Neural progenitor cell (in vitro differentiated cells): ENCODE measurements at regions not wholly inside any gene's neighbourhood (a gene's known extent, or its start where the extent isn't known, plus 50 kb on each side); places are given as distances from the start of the nearest gene placed in this dataset.

Experiments used
- DNase-seq: peaks from one replicate; pipeline ENCODE4 v3.0.0-alpha.2; 2016; ENCODE audit warnings: low spot score
- H2AFZ ChIP-seq: fragments of 200-600 bp; sonication (generic); replicated peaks from 2 replicates; pipeline ENCODE4 v1.6.1; 2016; ENCODE audit warnings: antibody characterized with exemption
- H3F3A ChIP-seq: fragments of 200-600 bp; sonication (generic); 2 replicates; pipeline ENCODE4 v1.6.1; 2016; ENCODE audit warnings: antibody characterized with exemption, low read depth
- H3K27ac ChIP-seq: fragments of 200-600 bp; sonication (generic); 2 replicates; pipeline ENCODE4 v1.5.1; 2016; ENCODE audit warnings: mild to moderate bottlenecking
- H3K27me3 ChIP-seq: fragments of 200-600 bp; sonication (generic); 2 replicates; pipeline ENCODE4 v1.6.1; 2016; ENCODE audit warnings: mild to moderate bottlenecking, moderate library complexity
- H3K36me3 ChIP-seq: fragments of 200-600 bp; sonication (generic); 2 replicates; pipeline ENCODE4 v1.5.1; 2016
- H3K4me1 ChIP-seq: fragments of 200-600 bp; sonication (generic); 2 replicates; pipeline ENCODE4 v1.6.1; 2016; ENCODE audit warnings: mixed run types
- H3K4me2 ChIP-seq: fragments of 200-600 bp; sonication (generic); 2 replicates; pipeline ENCODE4 v1.6.1; 2016
- H3K4me3 ChIP-seq: fragments of 200-600 bp; sonication (generic); 2 replicates; pipeline ENCODE4 v1.5.1; 2016
- H3K79me2 ChIP-seq: fragments of 200-600 bp; sonication (generic); 2 replicates; pipeline ENCODE4 v1.6.1; 2016; ENCODE audit warnings: low read depth
- H3K9ac ChIP-seq: fragments of 200-600 bp; sonication (generic); 2 replicates; pipeline ENCODE4 v1.6.1; 2016
- H3K9me3 ChIP-seq: fragments of 200-600 bp; sonication (generic); 2 replicates; pipeline ENCODE4 v1.5.1; 2016; ENCODE audit warnings: low read depth
- H4K20me1 ChIP-seq: fragments of 200-600 bp; sonication (generic); 2 replicates; pipeline ENCODE4 v1.6.1; 2016; ENCODE audit warnings: low read depth
- H3K27ac Mint-ChIP-seq: 3 replicates; pipeline ENCODE4 v1.8.0; 2021; ENCODE audit warnings: mixed read lengths
- H3K27me3 Mint-ChIP-seq: 2 replicates; pipeline ENCODE4 v1.8.0; 2022; ENCODE audit warnings: low read depth, mild to moderate bottlenecking, inconsistent platforms, moderate library complexity, mixed read lengths; ENCODE audit not compliant: insufficient read depth
- H3K36me3 Mint-ChIP-seq: 3 replicates; pipeline ENCODE4 v1.8.0; 2021; ENCODE audit warnings: mixed read lengths
- H3K4me1 Mint-ChIP-seq: 3 replicates; pipeline ENCODE4 v1.8.0; 2021; ENCODE audit warnings: mixed read lengths
- H3K4me3 Mint-ChIP-seq: 3 replicates; pipeline ENCODE4 v1.8.0; 2021; ENCODE audit warnings: mild to moderate bottlenecking, moderate library complexity, mixed read lengths
- H3K9me3 Mint-ChIP-seq: 3 replicates; pipeline ENCODE4 v1.8.0; 2020; ENCODE audit warnings: mixed read lengths
- EZH2 ChIP-seq: fragments of 200-600 bp; sonication (generic); IDR thresholded peaks from 2 replicates; pipeline ENCODE4 v1.6.1; 2017; ENCODE audit warnings: antibody characterized with exemption, mild to moderate bottlenecking, moderate library complexity
- EZH2phosphoT487 ChIP-seq: fragments of 200-600 bp; sonication (generic); IDR thresholded peaks from 2 replicates; pipeline ENCODE4 v1.6.1; 2017; ENCODE audit warnings: antibody characterized with exemption
- TF ChIP-seq, protein P1 (sequence below): fragments of 200-600 bp; sonication (generic); IDR thresholded peaks from 2 replicates; pipeline ENCODE4 v1.5.1; 2017; ENCODE audit warnings: antibody characterized with exemption, mild to moderate bottlenecking

DNA sequence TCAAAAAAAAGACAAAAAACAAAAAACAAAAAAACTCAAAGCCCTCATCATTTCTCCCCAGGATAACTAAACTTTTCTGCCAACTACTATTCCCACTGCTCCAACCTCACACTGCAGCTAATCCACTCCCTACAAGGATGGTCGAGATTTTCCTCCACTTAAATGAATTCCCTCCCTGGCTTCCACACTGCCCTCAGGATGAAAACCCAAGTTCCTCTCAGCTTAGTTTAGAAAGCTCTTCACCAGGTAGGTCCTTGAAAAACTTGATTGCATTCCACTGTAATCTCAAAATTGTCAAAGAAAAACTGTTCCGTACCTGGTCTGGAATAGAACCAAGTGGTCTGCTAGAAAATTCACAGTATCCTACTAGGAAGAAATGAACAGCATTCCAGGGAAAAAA, 294.3 kb upstream of the KLF14 start:
- Histone ChIP-seq H4K20me1 (no peaks in the 10 kb centered on the region), H3F3A (no peaks in the 10 kb centered on the region), H2AFZ (no peak overlapping the region), H3K79me2 (no peaks in the 10 kb centered on the region), H3K4me3 (no peak overlapping the region), H3K27me3 (no peaks in the 10 kb centered on the region), H3K9me3 (no peaks in the 10 kb centered on the region), H3K27ac (no peak overlapping the region), H3K9ac (no peak overlapping the region), H3K4me2 (no peak overlapping the region), H3K4me1 (no peaks in the 10 kb centered on the region), H3K36me3 (no peaks in the 10 kb centered on the region)
- Mint-ChIP-seq H3K4me3 (no peak overlapping the region), H3K27ac (no peak overlapping the region), H3K9me3 (no peaks in the 10 kb centered on the region), H3K27me3 (peaks cover 5% of the 10 kb centered on the region), H3K4me1 (peaks cover 3% of the 10 kb centered on the region), H3K36me3 (no peaks in the 10 kb centered on the region)
- TF ChIP-seq EZH2phosphoT487: no peak
- DNase-seq: no peak

DNA sequence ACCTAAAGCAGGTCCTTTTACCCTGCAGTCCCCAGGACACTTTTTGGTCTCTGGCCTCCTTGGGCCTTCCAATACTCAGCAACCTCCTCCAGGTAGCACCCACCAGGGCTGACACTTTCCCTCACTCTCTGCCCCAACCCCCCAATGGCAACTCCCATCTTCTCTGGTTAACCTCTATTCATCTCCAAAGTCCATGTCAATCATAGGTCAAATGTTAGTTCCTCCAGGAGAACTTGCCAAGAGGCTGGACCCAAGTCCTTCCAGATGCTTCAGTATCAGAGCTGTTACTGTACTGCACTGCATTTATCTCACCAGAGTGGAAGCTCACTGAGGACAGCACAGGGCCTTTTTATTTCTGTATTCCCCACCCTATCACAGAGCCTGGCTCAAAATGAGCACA, 295.0 kb upstream of the KLF14 start:
- peaks cover 5% of the 10 kb centered on the region for H3K27me3 Mint-ChIP-seq
- no peaks in the 10 kb centered on the region for H3F3A ChIP-seq
- H3K4me2 ChIP-seq: no peak overlapping the region
- H3K27ac Mint-ChIP-seq: no peak overlapping the region
- H3K9ac ChIP-seq: no peak overlapping the region
- H3K36me3 ChIP-seq: no peaks in the 10 kb centered on the region
- no peak overlapping the region for H3K4me3 Mint-ChIP-seq
- H3K36me3 Mint-ChIP-seq: no peaks in the 10 kb centered on the region
- TF ChIP-seq, protein P1, sequence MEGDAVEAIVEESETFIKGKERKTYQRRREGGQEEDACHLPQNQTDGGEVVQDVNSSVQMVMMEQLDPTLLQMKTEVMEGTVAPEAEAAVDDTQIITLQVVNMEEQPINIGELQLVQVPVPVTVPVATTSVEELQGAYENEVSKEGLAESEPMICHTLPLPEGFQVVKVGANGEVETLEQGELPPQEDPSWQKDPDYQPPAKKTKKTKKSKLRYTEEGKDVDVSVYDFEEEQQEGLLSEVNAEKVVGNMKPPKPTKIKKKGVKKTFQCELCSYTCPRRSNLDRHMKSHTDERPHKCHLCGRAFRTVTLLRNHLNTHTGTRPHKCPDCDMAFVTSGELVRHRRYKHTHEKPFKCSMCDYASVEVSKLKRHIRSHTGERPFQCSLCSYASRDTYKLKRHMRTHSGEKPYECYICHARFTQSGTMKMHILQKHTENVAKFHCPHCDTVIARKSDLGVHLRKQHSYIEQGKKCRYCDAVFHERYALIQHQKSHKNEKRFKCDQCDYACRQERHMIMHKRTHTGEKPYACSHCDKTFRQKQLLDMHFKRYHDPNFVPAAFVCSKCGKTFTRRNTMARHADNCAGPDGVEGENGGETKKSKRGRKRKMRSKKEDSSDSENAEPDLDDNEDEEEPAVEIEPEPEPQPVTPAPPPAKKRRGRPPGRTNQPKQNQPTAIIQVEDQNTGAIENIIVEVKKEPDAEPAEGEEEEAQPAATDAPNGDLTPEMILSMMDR: no peak
- TF ChIP-seq EZH2: no peak
- TF ChIP-seq EZH2phosphoT487: no peak
- no peaks in the 10 kb centered on the region for H3K9me3 Mint-ChIP-seq
- H3K27me3 ChIP-seq: no peaks in the 10 kb centered on the region
- H3K4me3 ChIP-seq: no peak overlapping the region
- no peaks in the 10 kb centered on the region for H3K4me1 ChIP-seq
- H3K9me3 ChIP-seq: no peaks in the 10 kb centered on the region
- DNase-seq: no peak
- H4K20me1 ChIP-seq: no peaks in the 10 kb centered on the region
- no peaks in the 10 kb centered on the region for H3K79me2 ChIP-seq
- H3K27ac ChIP-seq: no peak overlapping the region
- H3K4me1 Mint-ChIP-seq: peaks cover 3% of the 10 kb centered on the region
- no peak overlapping the region for H2AFZ ChIP-seq

DNA sequence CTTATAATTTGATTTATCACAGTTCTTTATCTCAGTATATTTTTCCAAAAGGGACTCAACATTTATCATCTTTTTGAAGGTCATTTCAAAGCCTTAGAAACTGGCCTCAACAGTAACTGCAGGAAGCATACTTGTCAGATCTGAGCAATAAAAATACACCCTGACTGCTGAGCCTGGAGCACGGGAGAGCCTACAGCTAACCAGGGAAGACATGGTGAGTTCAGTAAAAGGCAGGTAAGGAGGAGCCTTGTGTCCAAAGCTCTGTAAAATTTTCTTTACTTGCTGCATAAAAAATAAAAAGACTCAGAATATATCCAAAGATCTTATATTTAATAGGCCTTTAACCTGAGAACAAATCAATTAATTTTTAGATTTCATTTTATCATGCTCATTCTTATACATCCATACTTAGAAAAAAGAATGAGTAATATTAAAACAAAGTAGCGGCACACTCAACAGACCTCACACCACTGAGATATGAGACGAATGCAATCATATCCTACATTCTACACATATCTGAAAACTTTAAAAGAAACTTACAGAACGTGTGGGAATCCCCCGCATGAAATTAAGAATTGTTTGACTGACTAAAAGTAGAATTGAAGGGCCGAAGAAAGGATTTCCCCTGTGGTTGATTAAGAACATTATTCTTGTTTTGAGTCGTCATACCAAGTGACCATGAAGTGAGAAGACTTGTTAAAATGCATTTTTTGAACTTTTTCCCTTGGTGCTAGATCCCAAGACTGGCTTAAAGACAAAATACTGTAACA, 296.4 kb upstream of the MKLN1 start:
- no peaks in the 10 kb centered on the region for H3K9me3 Mint-ChIP-seq
- H4K20me1 ChIP-seq: no peaks in the 10 kb centered on the region
- no peak overlapping the region for H3K4me3 Mint-ChIP-seq
- TF ChIP-seq EZH2phosphoT487 (no peak), EZH2 (no peak)
- TF ChIP-seq, protein P1: no peak
- H3K4me2 ChIP-seq: no peak overlapping the region
- no peak overlapping the region for H3K27ac Mint-ChIP-seq
- H3K27ac ChIP-seq: no peak overlapping the region
- H3K79me2 ChIP-seq: no peaks in the 10 kb centered on the region
- no peaks in the 10 kb centered on the region for H3K9me3 ChIP-seq
- peaks cover 3% of the 10 kb centered on the region for H3K4me1 Mint-ChIP-seq
- no peak overlapping the region for H3K9ac ChIP-seq
- H3F3A ChIP-seq: no peaks in the 10 kb centered on the region
- H3K36me3 ChIP-seq: no peaks in the 10 kb centered on the region
- peaks cover 5% of the 10 kb centered on the region for H3K27me3 Mint-ChIP-seq
- H2AFZ ChIP-seq: no peak overlapping the region
- H3K4me3 ChIP-seq: no peak overlapping the region
- H3K36me3 Mint-ChIP-seq: no peaks in the 10 kb centered on the region
- H3K27me3 ChIP-seq: no peaks in the 10 kb centered on the region
- no peak for DNase-seq
- no peaks in the 10 kb centered on the region for H3K4me1 ChIP-seq

DNA sequence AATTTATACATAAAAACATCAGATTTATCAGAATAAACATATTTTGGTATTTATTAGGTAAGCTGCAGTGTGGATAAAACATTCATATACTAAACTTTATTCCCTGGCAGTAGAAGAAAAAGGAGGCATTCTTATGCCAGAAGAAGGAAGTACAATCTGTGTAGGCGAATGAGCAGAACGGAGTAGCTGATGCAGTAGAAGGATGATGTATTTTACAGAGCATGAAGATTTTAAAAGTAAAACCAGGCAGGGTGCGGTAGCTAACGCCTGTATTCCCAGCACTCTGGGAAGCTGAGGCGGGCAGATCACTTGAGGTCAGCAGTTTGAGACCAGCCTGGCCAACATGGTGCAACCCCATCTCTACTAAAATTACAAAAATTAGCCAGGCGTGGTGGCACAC, 294.9 kb upstream of the MKLN1 start:
- Histone ChIP-seq H3K27me3 (no peaks in the 10 kb centered on the region), H3K27ac (no peak overlapping the region), H3K79me2 (no peaks in the 10 kb centered on the region), H2AFZ (no peak overlapping the region), H3K9ac (no peak overlapping the region), H3F3A (no peaks in the 10 kb centered on the region), H4K20me1 (no peaks in the 10 kb centered on the region), H3K9me3 (no peaks in the 10 kb centered on the region), H3K4me2 (no peak overlapping the region), H3K4me3 (no peak overlapping the region), H3K4me1 (no peaks in the 10 kb centered on the region), H3K36me3 (no peaks in the 10 kb centered on the region)
- no peaks in the 10 kb centered on the region for H3K4me1 Mint-ChIP-seq
- no peak overlapping the region for H3K27ac Mint-ChIP-seq
- H3K27me3 Mint-ChIP-seq: peaks cover 5% of the 10 kb centered on the region
- DNase-seq: no peak
- no peak for TF ChIP-seq EZH2
- no peak for TF ChIP-seq EZH2phosphoT487
- TF ChIP-seq, protein P1: no peak
- no peaks in the 10 kb centered on the region for H3K36me3 Mint-ChIP-seq
- no peaks in the 10 kb centered on the region for H3K9me3 Mint-ChIP-seq
- H3K4me3 Mint-ChIP-seq: no peak overlapping the region
